Gastrocnemius medialis (tissue), 4 donors: ENCODE measurements at regions not wholly inside any gene's neighbourhood (a gene's known extent, or its start where the extent isn't known, plus 50 kb on each side); places are given as distances from the start of the nearest gene placed in this dataset.

Source experiments
- CTCF ChIP-seq, 5 experiments: fragments of 450-650 bp in 3 of 5; fragments of 200-600 bp in 2 of 5; sonication (generic) in 2 of 5; IDR thresholded peaks in 4 of 5; conservative IDR thresholded peaks in 1 of 5; 1 replicate in 4 of 5; 2 replicates in 1 of 5; pipeline ENCODE4 v1.5.1; 2016 to 2019; ENCODE audit warnings: antibody characterized with exemption in 5 of 5, mild to moderate bottlenecking in 3 of 5, moderate library complexity in 3 of 5
- POLR2A ChIP-seq, 2 donors: fragments of 450-650 bp; IDR thresholded peaks; one replicate each; pipeline ENCODE4 v1.6.1; 2017; ENCODE audit warnings: antibody characterized with exemption in 2 of 2, mild to moderate bottlenecking in 2 of 2, moderate library complexity in 2 of 2

GRCh38 chr7:84663224-84663623 is 468.6 kb upstream of the SEMA3A start:
- no peak for TF ChIP-seq CTCF (IDR thresholded peaks at IDR 0.05 in 4 of 5, conservative IDR thresholded peaks at IDR 0.05 in 1 of 5)
- no peak for TF ChIP-seq POLR2A (IDR thresholded peaks at IDR 0.05)
